DMS153 (cell line): ENCODE measurements at regions not wholly inside any gene's neighbourhood (a gene's known extent, or its start where the extent isn't known, plus 50 kb on each side); places are given as distances from the start of the nearest gene placed in this dataset.

Source experiments
- DNase-seq: peaks from one replicate; lab custom pipeline; 2025; lab: John Stamatoyannopoulos, UW

GRCh38 chr16:50879873-50880695 is 138.2 kb downstream of the CYLD start:
- DNase-seq = peak; percentile 69

- peak; percentile 58 for DNase-seq
Measured at GRCh38 chr16:50878966-50879615, 137.2 kb downstream of the CYLD start.

GRCh38 chr16:50878536-50878935 is 136.7 kb downstream of the CYLD start:
- DNase-seq = no peak

GRCh38 chr16:50876263-50876662 is 134.4 kb downstream of the CYLD start:
- DNase-seq = no peak

GRCh38 chr16:50868577-50868976 is 126.7 kb downstream of the CYLD start:
- DNase-seq = no peak

- DNase-seq = no peak
Measured at GRCh38 chr16:50866806-50867205, 124.9 kb downstream of the CYLD start.

- DNase-seq = no peak
Measured at GRCh38 chr16:50864386-50864785, 122.5 kb downstream of the CYLD start.

- no peak for DNase-seq
Measured at GRCh38 chr16:50863644-50864144, 121.8 kb downstream of the CYLD start.

- DNase-seq = no peak
Measured at GRCh38 chr16:50862818-50863643, 121.1 kb downstream of the CYLD start.

- no peak for DNase-seq
Measured at GRCh38 chr16:50861970-50862411, 120.1 kb downstream of the CYLD start.

GRCh38 chr16:50861451-50861850 is 119.6 kb downstream of the CYLD start:
- no peak for DNase-seq

- DNase-seq = no peak
Measured at GRCh38 chr16:50859628-50860360, 117.9 kb downstream of the CYLD start.

GRCh38 chr16:50858877-50859627 is 117.2 kb downstream of the CYLD start:
- DNase-seq = no peak

- no peak for DNase-seq
Measured at GRCh38 chr16:50858376-50858775, 116.5 kb downstream of the CYLD start.

- DNase-seq = no peak
Measured at GRCh38 chr16:50857881-50858280, 116.0 kb downstream of the CYLD start.

- no peak for DNase-seq
Measured at GRCh38 chr16:50856991-50857390, 115.1 kb downstream of the CYLD start.

GRCh38 chr16:50853329-50853728 is 111.4 kb downstream of the CYLD start:
- no peak for DNase-seq
